CD14-positive monocyte (primary cell): ENCODE measurements at regions not wholly inside any gene's neighbourhood (a gene's known extent, or its start where the extent isn't known, plus 50 kb on each side); places are given as distances from the start of the nearest gene placed in this dataset.

ENCODE experiments used
- DNase-seq, 3 donors: peaks; one replicate each; pipeline ENCODE4 v3.0.0-alpha.2; 2011 to 2022
- H2AFZ ChIP-seq: 2 replicates; pipeline ENCODE4 v1.6.0; 2012; ENCODE audit warnings: mild to moderate bottlenecking, low read depth, low read length, inconsistent platforms; ENCODE audit not compliant: insufficient read depth, poor library complexity, severe bottlenecking
- H3K27ac ChIP-seq, 2 donors: 1 replicate in 1 of 2; 2 replicates in 1 of 2; pipeline ENCODE4 v1.5.1; 2012 to 2013; ENCODE audit warnings: low read length in 2 of 2, control low read depth in 1 of 2, inconsistent platforms in 1 of 2, low read depth in 1 of 2, mild to moderate bottlenecking in 1 of 2
- H3K27me3 ChIP-seq, 2 donors: one replicate each; pipeline versions ENCODE4 v1.6.0 to v1.6.1; 2011 to 2013; ENCODE audit warnings: low read length in 2 of 2; ENCODE audit not compliant: control insufficient read depth in 2 of 2, insufficient read depth in 2 of 2
- H3K36me3 ChIP-seq, 2 donors: replicated peaks in 1 of 2; 1 replicate in 1 of 2; 2 replicates in 1 of 2; pipeline versions ENCODE4 v1.5.1 to v1.6.1; 2012 to 2013; ENCODE audit warnings: low read length in 2 of 2, control low read depth in 1 of 2, inconsistent platforms in 1 of 2, mild to moderate bottlenecking in 1 of 2; ENCODE audit not compliant: insufficient read depth in 2 of 2, control insufficient read depth in 1 of 2
- H3K4me1 ChIP-seq, 2 donors: 1 replicate in 1 of 2; 2 replicates in 1 of 2; pipeline versions ENCODE4 v1.5.1 to v1.6.1; 2012 to 2013; ENCODE audit warnings: low read length in 2 of 2, control low read depth in 1 of 2, inconsistent platforms in 1 of 2, mild to moderate bottlenecking in 1 of 2, moderate library complexity in 1 of 2; ENCODE audit not compliant: insufficient read depth in 2 of 2, control insufficient read depth in 1 of 2
- H3K4me2 ChIP-seq: replicated peaks from 2 replicates; pipeline ENCODE3; 2012; ENCODE audit warnings: low read length, moderate library complexity, mild to moderate bottlenecking; ENCODE audit not compliant: poor library complexity, severe bottlenecking; ENCODE audit errors: extremely low read depth
- H3K4me3 ChIP-seq, 3 experiments: fragments of 200-600 bp in 1 of 3; sonication (generic) in 1 of 3; replicated peaks in 1 of 3; 1 replicate in 2 of 3; 2 replicates in 1 of 3; pipeline ENCODE4 v1.5.1; 2011 to 2013; ENCODE audit warnings: low read length in 3 of 3, mild to moderate bottlenecking in 3 of 3, control low read depth in 2 of 3, low read depth in 2 of 3, inconsistent platforms in 1 of 3, moderate library complexity in 1 of 3
- H3K79me2 ChIP-seq: 2 replicates; pipeline ENCODE4 v1.6.0; 2012; ENCODE audit warnings: mild to moderate bottlenecking, control low read depth, inconsistent platforms, low read length, moderate library complexity; ENCODE audit not compliant: insufficient read depth
- H3K9ac ChIP-seq: 2 replicates; pipeline ENCODE4 v1.6.0; 2017; ENCODE audit warnings: low read length, mild to moderate bottlenecking; ENCODE audit not compliant: insufficient read depth, poor library complexity, severe bottlenecking
- H3K9me3 ChIP-seq, 2 donors: replicated peaks in 1 of 2; 1 replicate in 1 of 2; 2 replicates in 1 of 2; pipeline versions ENCODE4 v1.5.1 to v1.6.1; 2012 to 2013; ENCODE audit warnings: low read length in 2 of 2, control low read depth in 1 of 2; ENCODE audit not compliant: control insufficient read depth in 1 of 2, insufficient read depth in 1 of 2
- H4K20me1 ChIP-seq: 2 replicates; pipeline ENCODE4 v1.6.0; 2012; ENCODE audit warnings: mild to moderate bottlenecking, low read length, control low read depth, moderate library complexity; ENCODE audit not compliant: insufficient read depth
- H3K27ac Mint-ChIP-seq, 7 donors: one replicate each; pipeline ENCODE4 v1.8.0; 2020; ENCODE audit warnings: mild to moderate bottlenecking in 7 of 7, mixed read lengths in 7 of 7, moderate library complexity in 6 of 7, inconsistent platforms in 2 of 7
- H3K27me3 Mint-ChIP-seq, 3 donors: one replicate each; pipeline ENCODE4 v1.8.0; 2021 to 2022; ENCODE audit warnings: low read depth in 3 of 3, mild to moderate bottlenecking in 3 of 3, mixed read lengths in 3 of 3, moderate library complexity in 3 of 3, inconsistent platforms in 1 of 3
- H3K36me3 Mint-ChIP-seq, 2 donors: one replicate each; pipeline ENCODE4 v1.8.0; 2020; ENCODE audit warnings: mixed read lengths in 2 of 2, inconsistent platforms in 1 of 2, mild to moderate bottlenecking in 1 of 2
- H3K4me1 Mint-ChIP-seq: one replicate; pipeline ENCODE4 v1.8.0; 2020; ENCODE audit warnings: mild to moderate bottlenecking, mixed read lengths
- H3K4me3 Mint-ChIP-seq, 2 donors: one replicate each; pipeline ENCODE4 v1.8.0; 2020; ENCODE audit warnings: mild to moderate bottlenecking in 2 of 2, mixed read lengths in 2 of 2, moderate library complexity in 1 of 2
- H3K9me3 Mint-ChIP-seq, 7 donors: one replicate each; pipeline ENCODE4 v1.8.0; 2020 to 2022; ENCODE audit warnings: mixed read lengths in 7 of 7, mild to moderate bottlenecking in 6 of 7, moderate library complexity in 6 of 7, inconsistent platforms in 2 of 7
- CTCF ChIP-seq: fragments of 200-600 bp; IDR thresholded peaks from one replicate; pipeline ENCODE4 v1.8.0; 2022; ENCODE audit warnings: antibody characterized with exemption, mild to moderate bottlenecking
- WGBS: methylation state at CpG from one replicate; pipeline ENCODE4 v1.1.5; 2013; ENCODE audit warnings: missing lambda C conversion rate; ENCODE audit not compliant: insufficient coverage; 5-methylcytosine and 5-hydroxymethylcytosine counted together
- intact Hi-C, 2 donors: fragments of 100-400 bp; cut with micrococcal nuclease; formaldehyde crosslinking; loops; one replicate each; pipeline versions ENCODE4 v1.15.0 to v1.15.1; 2023

DNA sequence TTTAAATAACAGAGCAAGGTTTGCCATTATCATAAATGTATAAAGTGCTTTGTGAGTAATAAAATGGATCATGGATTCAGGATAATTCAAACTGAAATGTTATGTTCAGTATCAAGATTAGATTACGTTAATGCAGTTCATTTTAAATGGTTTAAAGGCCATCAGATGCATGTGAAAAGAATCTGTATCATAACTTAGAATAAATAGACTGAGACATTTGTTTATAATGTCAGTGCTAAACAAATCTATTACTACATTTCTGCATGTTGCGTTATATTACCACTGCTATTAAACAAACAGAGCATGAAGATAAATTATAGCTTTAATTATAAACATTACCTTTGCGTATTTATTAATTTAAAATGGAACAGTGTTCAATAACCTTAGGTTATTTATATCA is 160.2 kb downstream of the TOX3 start:
- Mint-ChIP-seq H3K4me1 (no peaks in the 10 kb centered on the region), H3K27me3 (no peaks in the 10 kb centered on the region), H3K36me3 (no peaks in the 10 kb centered on the region), H3K9me3 (peaks cover 0 to 8% (median 6%) of the 10 kb centered on the region in 7 donors), H3K4me3 (no peak overlapping the region), H3K27ac (no peak overlapping the region)
- H3K9ac ChIP-seq: no peak overlapping the region
- no peak overlapping the region for H3K27ac ChIP-seq
- H3K79me2 ChIP-seq: no peaks in the 10 kb centered on the region
- no peak for TF ChIP-seq CTCF
- H3K4me2 ChIP-seq: no peak overlapping the region
- H3K4me1 ChIP-seq: no peaks in the 10 kb centered on the region
- DNase-seq: no peak
- intact Hi-C loops: no loop called here
- no CpG with 5 or more reads among the region's 3 CpGs for WGBS
- H3K4me3 ChIP-seq: no peak overlapping the region
- no peaks in the 10 kb centered on the region for H4K20me1 ChIP-seq
- H2AFZ ChIP-seq: no peak overlapping the region
- H3K27me3 ChIP-seq: no peaks in the 10 kb centered on the region
- H3K36me3 ChIP-seq: no peaks in the 10 kb centered on the region
- peaks cover 7% of the 10 kb centered on the region in 2 donors for H3K9me3 ChIP-seq

DNA sequence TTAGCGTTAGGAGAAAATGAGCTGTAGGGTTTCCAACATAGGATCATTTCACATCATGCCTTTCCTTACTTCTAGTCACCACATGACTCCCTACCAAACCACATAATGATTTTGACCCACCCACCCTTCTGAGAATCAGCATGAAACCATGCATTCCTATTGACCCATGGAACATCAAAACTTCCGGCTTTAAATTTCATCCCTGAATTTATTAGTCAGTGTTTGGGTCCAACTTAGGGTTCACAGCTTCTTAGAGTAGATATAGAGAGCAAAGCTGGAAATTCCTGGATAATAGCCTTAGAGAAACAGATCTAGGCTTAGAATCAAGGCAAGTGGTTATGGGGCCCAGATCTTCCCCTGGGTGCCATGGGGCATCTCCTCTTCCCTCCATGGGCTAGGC is 162.6 kb downstream of the TOX3 start:
- no peaks in the 10 kb centered on the region for H3K79me2 ChIP-seq
- WGBS: 83% methylated on average over 1 of the region's 2 CpGs
- H3K9me3 Mint-ChIP-seq: peaks cover 0 to 11% (median 6%) of the 10 kb centered on the region in 7 donors
- no peak overlapping the region for H3K4me2 ChIP-seq
- H3K36me3 ChIP-seq: no peaks in the 10 kb centered on the region
- DNase-seq: no peak
- intact Hi-C loops: no loop called here
- no peak overlapping the region for H3K4me3 Mint-ChIP-seq
- no peaks in the 10 kb centered on the region for H3K36me3 Mint-ChIP-seq
- H3K27me3 ChIP-seq: no peaks in the 10 kb centered on the region
- H2AFZ ChIP-seq: no peak overlapping the region
- no peak overlapping the region for H3K4me3 ChIP-seq
- H3K9me3 ChIP-seq: peaks cover 7 to 14% of the 10 kb centered on the region in 2 donors
- H3K27me3 Mint-ChIP-seq: no peaks in the 10 kb centered on the region
- H3K27ac ChIP-seq: no peak overlapping the region
- H3K4me1 ChIP-seq: no peaks in the 10 kb centered on the region
- no peaks in the 10 kb centered on the region for H4K20me1 ChIP-seq
- H3K4me1 Mint-ChIP-seq: no peaks in the 10 kb centered on the region
- H3K27ac Mint-ChIP-seq: no peak overlapping the region
- no peak for TF ChIP-seq CTCF
- H3K9ac ChIP-seq: no peak overlapping the region
